GM12878 (cell line): ENCODE measurements at regions not wholly inside any gene's neighbourhood (a gene's known extent, or its start where the extent isn't known, plus 50 kb on each side); places are given as distances from the start of the nearest gene placed in this dataset.
A peak's percentile ranks its signal among the peaks of the same experiment; 100 is the strongest.

ENCODE experiments used
- CEBPB ChIP-seq, 2 experiments: fragments of 150-350 bp in 1 of 2; IDR thresholded peaks; 2 replicates each; pipeline ENCODE4 v1.6.1; 2012 to 2014; ENCODE audit warnings: low read depth in 2 of 2, low read length in 2 of 2, borderline replicate concordance in 1 of 2, inconsistent platforms in 1 of 2
- E2F8 ChIP-seq: fragments of 450-650 bp; IDR thresholded peaks from 2 replicates; pipeline ENCODE4 v1.6.1; 2018; ENCODE audit warnings: mild to moderate bottlenecking, low read depth, moderate library complexity; ENCODE audit not compliant: partially characterized antibody
- EP300 ChIP-seq, 2 experiments: fragments of 150-350 bp in 1 of 2; IDR thresholded peaks; 2 replicates each; pipeline ENCODE4 v1.6.1; 2011 to 2012; ENCODE audit warnings: low read depth in 2 of 2, low read length in 2 of 2, borderline replicate concordance in 1 of 2, improper control_type of control experiment in 1 of 2, inconsistent platforms in 1 of 2; ENCODE audit not compliant: control insufficient read depth in 1 of 2
- MYB ChIP-seq: fragments of 150-350 bp; IDR thresholded peaks from 2 replicates; pipeline ENCODE4 v1.6.1; 2014; ENCODE audit warnings: mild to moderate bottlenecking, low read depth, low read length, borderline replicate concordance
- NKRF ChIP-seq: fragments of 450-650 bp; conservative IDR thresholded peaks from 2 replicates; pipeline ENCODE4 v1.6.1; 2017; ENCODE audit warnings: mild to moderate bottlenecking, moderate library complexity
- NR2F1 ChIP-seq: fragments of 450-650 bp; conservative IDR thresholded peaks from 2 replicates; pipeline ENCODE4 v1.6.1; 2017; ENCODE audit warnings: mild to moderate bottlenecking
- RBBP5 ChIP-seq: fragments of 200-600 bp; sonication (generic); conservative IDR thresholded peaks from 2 replicates; pipeline ENCODE4 v1.6.1; 2016
- RELA ChIP-seq: fragments of 450-650 bp; IDR thresholded peaks from 2 replicates; pipeline ENCODE4 v1.8.0; 2014; ENCODE audit warnings: borderline replicate concordance; ENCODE audit not compliant: partially characterized antibody
- RFX5 ChIP-seq: IDR thresholded peaks from 2 replicates; pipeline ENCODE4 v1.6.1; 2011; ENCODE audit warnings: low read depth, low read length, improper control_type of control experiment
- RUNX3 ChIP-seq: IDR thresholded peaks from 2 replicates; pipeline ENCODE4 v1.6.1; 2012; ENCODE audit warnings: low read length, inconsistent platforms
- SIN3A ChIP-seq: IDR thresholded peaks from 2 replicates; pipeline ENCODE4 v1.6.1; 2012; ENCODE audit warnings: low read depth, low read length, improper control_type of control experiment
- SIX5 ChIP-seq: IDR thresholded peaks from 2 replicates; pipeline ENCODE4 v1.6.1; 2011; ENCODE audit warnings: mild to moderate bottlenecking, low read depth, low read length, moderate library complexity; ENCODE audit not compliant: severe bottlenecking
- SMAD1 ChIP-seq: fragments of 450-650 bp; IDR thresholded peaks from 2 replicates; pipeline ENCODE4 v1.6.1; 2018; ENCODE audit warnings: mild to moderate bottlenecking, low read depth; ENCODE audit not compliant: partially characterized antibody
- SMARCA5 ChIP-seq: fragments of 450-650 bp; IDR thresholded peaks from 2 replicates; pipeline ENCODE4 v1.6.1; 2017; ENCODE audit warnings: mild to moderate bottlenecking
- SP1 ChIP-seq: IDR thresholded peaks from one replicate; pipeline ENCODE4 v1.6.1; 2011; ENCODE audit warnings: low read depth, low read length
- STAT3 ChIP-seq: IDR thresholded peaks from 2 replicates; pipeline ENCODE4 v1.6.1; 2011; ENCODE audit warnings: low read depth, low read length, improper control_type of control experiment
- ZBED1 ChIP-seq: IDR thresholded peaks from 2 replicates; pipeline ENCODE4 v1.6.1; 2016; ENCODE audit warnings: borderline replicate concordance
- ZNF217 ChIP-seq: fragments of 450-650 bp; IDR thresholded peaks from 2 replicates; pipeline ENCODE4 v1.6.1; 2017; ENCODE audit warnings: antibody characterized with exemption, mild to moderate bottlenecking
- ZNF274 ChIP-seq: IDR thresholded peaks from one replicate; pipeline ENCODE4 v1.8.0; 2011; ENCODE audit not compliant: insufficient read length, insufficient read depth
- ZNF687 ChIP-seq: fragments of 450-650 bp; IDR thresholded peaks from 2 replicates; pipeline ENCODE4 v1.6.1; 2017; ENCODE audit warnings: mild to moderate bottlenecking, moderate library complexity
- ZZZ3 ChIP-seq: IDR thresholded peaks from 2 replicates; pipeline ENCODE4 v1.6.1; 2011; ENCODE audit warnings: low read depth; ENCODE audit not compliant: control insufficient read depth, insufficient read length

- no peak for TF ChIP-seq NKRF
- no peak for TF ChIP-seq SIN3A
- peak; percentile 40 to 94; a peak in 3 of 4 replicates for TF ChIP-seq EP300 (IDR thresholded peaks at IDR 0.05; ENCODE audit: borderline replicate concordance in 1 of 2, control insufficient read depth in 1 of 2, low read depth in 2 of 2, low read length in 2 of 2)
- TF ChIP-seq SIX5 = no peak
- peak; percentile 94 for TF ChIP-seq RUNX3
- peak; percentile 86; the same call in 1 of the 2 replicates for TF ChIP-seq STAT3
- TF ChIP-seq NR2F1 = peak; percentile 58; the same call in 1 of the 2 replicates
- no peak for TF ChIP-seq ZZZ3
- 0 out of 4 replicates have a peak, but pooled peaks of 1 of the 2 experiments have one; percentile 6 for TF ChIP-seq CEBPB (IDR thresholded peaks at IDR 0.05; ENCODE audit: borderline replicate concordance in 1 of 2, low read depth in 2 of 2, low read length in 2 of 2)
- peak; percentile 57; the same call in 1 of the 2 replicates for TF ChIP-seq RBBP5
- TF ChIP-seq SP1 = peak; percentile 6
- no peak for TF ChIP-seq E2F8
- peak; percentile 69 for TF ChIP-seq SMAD1
- no peak for TF ChIP-seq SMARCA5
- TF ChIP-seq ZBED1 = 0 out of 2 replicates have a peak, but pooled peaks have one; percentile 48
- TF ChIP-seq RFX5 = peak; percentile 86
- TF ChIP-seq MYB = no peak
- no peak for TF ChIP-seq RELA
- no peak for TF ChIP-seq ZNF274
- no peak for TF ChIP-seq ZNF687
- peak; percentile 72; the same call in 1 of the 2 replicates for TF ChIP-seq ZNF217
Measured at GRCh38 chr3:18740631-18741583, 315.8 kb upstream of the SATB1 start (continued).
